Immature natural killer cell (primary cell): ENCODE measurements at regions not wholly inside any gene's neighbourhood (a gene's known extent, or its start where the extent isn't known, plus 50 kb on each side); places are given as distances from the start of the nearest gene placed in this dataset.

Experiments used
- DNase-seq, 3 donors: peaks; one replicate each; pipeline ENCODE4 v3.0.0; 2022; ENCODE audit warnings: mixed read lengths in 1 of 3
- H3K27ac Mint-ChIP-seq, 6 donors: one replicate each; pipeline ENCODE4 v1.8.0; 2020; ENCODE audit warnings: mixed read lengths in 6 of 6, mild to moderate bottlenecking in 5 of 6, inconsistent platforms in 4 of 6, moderate library complexity in 3 of 6
- H3K27me3 Mint-ChIP-seq, 3 donors: one replicate each; pipeline ENCODE4 v1.8.0; 2020 to 2021; ENCODE audit warnings: low read depth in 3 of 3, mild to moderate bottlenecking in 3 of 3, mixed read lengths in 3 of 3, moderate library complexity in 3 of 3, inconsistent platforms in 1 of 3
- H3K36me3 Mint-ChIP-seq, 3 donors: one replicate each; pipeline ENCODE4 v1.8.0; 2020; ENCODE audit warnings: mixed read lengths in 3 of 3, inconsistent platforms in 2 of 3, mild to moderate bottlenecking in 2 of 3
- H3K4me1 Mint-ChIP-seq, 2 donors: one replicate each; pipeline ENCODE4 v1.8.0; 2020; ENCODE audit warnings: inconsistent platforms in 2 of 2, mild to moderate bottlenecking in 2 of 2, mixed read lengths in 2 of 2, moderate library complexity in 1 of 2
- H3K4me3 Mint-ChIP-seq, 5 donors: one replicate each; pipeline ENCODE4 v1.8.0; 2020; ENCODE audit warnings: mild to moderate bottlenecking in 5 of 5, mixed read lengths in 5 of 5, inconsistent platforms in 3 of 5, moderate library complexity in 3 of 5
- H3K9me3 Mint-ChIP-seq, 6 donors: one replicate each; pipeline ENCODE4 v1.8.0; 2020; ENCODE audit warnings: mild to moderate bottlenecking in 6 of 6, mixed read lengths in 6 of 6, inconsistent platforms in 4 of 6, moderate library complexity in 3 of 6

DNA sequence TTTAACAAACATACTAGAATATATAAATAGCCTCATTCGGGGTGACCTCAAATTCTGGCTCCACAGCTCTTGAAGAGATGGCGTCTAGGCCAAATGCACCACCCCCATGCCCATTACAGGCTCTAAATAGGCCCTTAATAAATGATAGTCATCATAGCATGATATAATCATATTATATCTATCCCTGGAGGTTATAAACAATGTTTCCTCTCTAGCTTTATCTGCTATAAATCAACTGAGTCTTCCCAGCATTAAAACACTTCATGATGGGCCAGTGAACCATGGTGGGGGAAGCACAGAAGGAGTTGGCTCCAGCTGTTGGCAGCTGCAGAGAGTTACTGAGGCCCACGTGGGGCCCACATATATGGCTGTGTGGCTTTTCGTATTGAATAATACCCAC lies 214.9 kb upstream of the MPHOSPH6 start:
- H3K9me3 Mint-ChIP-seq, result peaks cover 0 to 1% (median 0%) of the 10 kb centered on the region in 6 donors
- no peak overlapping the region for H3K27ac Mint-ChIP-seq
- H3K4me1 Mint-ChIP-seq, result no peaks in the 10 kb centered on the region
- H3K27me3 Mint-ChIP-seq, result peaks cover 0 to 6% (median 2%) of the 10 kb centered on the region in 3 donors
- H3K4me3 Mint-ChIP-seq, result no peak overlapping the region
- no peaks in the 10 kb centered on the region for H3K36me3 Mint-ChIP-seq
- DNase-seq, result no peak

GRCh38 chr16:82384017-82384416 lies 214.0 kb upstream of the MPHOSPH6 start:
- H3K4me1 Mint-ChIP-seq, result no peaks in the 10 kb centered on the region
- H3K27ac Mint-ChIP-seq, result no peak overlapping the region
- no peak overlapping the region for H3K4me3 Mint-ChIP-seq

GRCh38 chr16:82382521-82382920 lies 212.5 kb upstream of the MPHOSPH6 start:
- H3K36me3 Mint-ChIP-seq, result no peaks in the 10 kb centered on the region
- H3K27ac Mint-ChIP-seq, result no peak overlapping the region
- peaks cover under 1 to 6% (median 5%) of the 10 kb centered on the region in 3 donors for H3K27me3 Mint-ChIP-seq
- H3K9me3 Mint-ChIP-seq, result peaks cover 0 to 1% (median 0%) of the 10 kb centered on the region in 6 donors
- no peak overlapping the region for H3K4me3 Mint-ChIP-seq
- DNase-seq, result no peak
- H3K4me1 Mint-ChIP-seq, result no peaks in the 10 kb centered on the region

More at GRCh38 chr16:82384017-82384416, 214.0 kb upstream of the MPHOSPH6 start:
- Mint-ChIP-seq H3K36me3 (no peaks in the 10 kb centered on the region), H3K9me3 (peaks cover 0 to 1% (median 0%) of the 10 kb centered on the region in 6 donors), H3K27me3 (peaks cover 0 to 6% (median 2%) of the 10 kb centered on the region in 3 donors)
- DNase-seq, result no peak

GRCh38 chr16:82379551-82379950 lies 209.5 kb upstream of the MPHOSPH6 start:
- Mint-ChIP-seq H3K27ac (no peak overlapping the region), H3K9me3 (peaks cover 0 to 1% (median 0%) of the 10 kb centered on the region in 6 donors), H3K36me3 (no peaks in the 10 kb centered on the region), H3K27me3 (peaks cover 2 to 7% (median 4%) of the 10 kb centered on the region in 3 donors), H3K4me1 (no peaks in the 10 kb centered on the region), H3K4me3 (no peak overlapping the region)
- DNase-seq, result no peak

DNA sequence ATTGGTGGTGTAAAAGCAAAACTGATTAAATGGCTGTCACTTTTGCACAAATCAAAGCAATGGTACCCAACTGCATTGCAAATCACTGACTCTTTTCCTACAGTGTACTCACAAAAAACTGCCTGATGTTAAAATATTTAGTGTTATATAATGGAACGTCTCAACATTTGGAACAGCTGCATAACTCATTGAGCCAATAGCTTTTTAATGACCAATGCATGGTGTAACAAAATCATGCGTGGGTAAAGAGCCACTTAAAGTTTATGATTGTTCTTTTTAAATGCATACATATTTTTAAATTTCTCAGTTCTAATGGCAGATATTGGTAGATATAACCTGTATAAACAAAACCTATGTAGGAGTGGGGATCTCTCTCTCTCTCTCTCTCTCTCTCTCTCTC lies 204.0 kb upstream of the MPHOSPH6 start:
- Mint-ChIP-seq H3K27me3 (peaks cover 2 to 7% (median 3%) of the 10 kb centered on the region in 3 donors), H3K4me1 (no peaks in the 10 kb centered on the region), H3K4me3 (no peak overlapping the region), H3K36me3 (no peaks in the 10 kb centered on the region), H3K9me3 (no peaks in the 10 kb centered on the region), H3K27ac (no peak overlapping the region)
- DNase-seq, result no peak

DNA sequence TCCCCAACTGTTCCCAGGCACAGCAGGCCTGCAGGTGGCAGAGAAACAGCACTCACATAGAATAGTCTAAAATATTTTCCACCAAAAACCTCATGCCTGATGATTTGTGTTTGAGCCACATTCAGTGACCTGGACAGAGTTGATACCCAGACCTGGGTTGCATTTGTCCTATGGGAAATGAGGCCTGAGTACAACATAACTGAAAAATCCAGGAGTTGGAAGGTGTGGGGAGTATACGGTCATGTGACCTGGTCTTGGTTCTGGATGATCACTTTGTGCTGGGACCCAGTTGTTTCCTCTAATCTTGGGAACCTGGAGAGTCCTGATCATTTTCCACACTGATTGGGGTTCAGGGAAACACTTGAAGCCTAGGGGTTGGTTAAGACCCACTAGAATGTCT lies 200.3 kb upstream of the MPHOSPH6 start:
- no peak overlapping the region for H3K4me3 Mint-ChIP-seq
- DNase-seq, result no peak
- H3K4me1 Mint-ChIP-seq, result peaks cover 0 to 2% of the 10 kb centered on the region in 2 donors
- no peaks in the 10 kb centered on the region for H3K36me3 Mint-ChIP-seq
- no peaks in the 10 kb centered on the region for H3K9me3 Mint-ChIP-seq
- peaks cover 0 to 5% (median 0%) of the 10 kb centered on the region in 3 donors for H3K27me3 Mint-ChIP-seq
- no peak overlapping the region for H3K27ac Mint-ChIP-seq

- Mint-ChIP-seq H3K4me3 (no peak overlapping the region), H3K36me3 (no peaks in the 10 kb centered on the region), H3K27me3 (peaks cover 0 to 5% (median 0%) of the 10 kb centered on the region in 3 donors), H3K27ac (peak overlapping the region in 1 of 6 donors; percentile 3), H3K9me3 (no peaks in the 10 kb centered on the region), H3K4me1 (peaks cover 0 to 2% of the 10 kb centered on the region in 2 donors)
- DNase-seq, result peak in 2 of 3 donors; percentile 2 to 29
These were observed 198.0 kb upstream of the MPHOSPH6 start for GRCh38 chr16:82368041-82368440.

- DNase-seq, result no peak
- no peak overlapping the region for H3K27ac Mint-ChIP-seq
- no peaks in the 10 kb centered on the region for H3K9me3 Mint-ChIP-seq
- H3K4me3 Mint-ChIP-seq, result no peak overlapping the region
- H3K4me1 Mint-ChIP-seq, result peaks cover 0 to 2% of the 10 kb centered on the region in 2 donors
- H3K27me3 Mint-ChIP-seq, result peaks cover 0 to 5% (median 2%) of the 10 kb centered on the region in 3 donors
- no peaks in the 10 kb centered on the region for H3K36me3 Mint-ChIP-seq
These were observed 196.4 kb upstream of the MPHOSPH6 start for GRCh38 chr16:82366462-82366861.

DNA sequence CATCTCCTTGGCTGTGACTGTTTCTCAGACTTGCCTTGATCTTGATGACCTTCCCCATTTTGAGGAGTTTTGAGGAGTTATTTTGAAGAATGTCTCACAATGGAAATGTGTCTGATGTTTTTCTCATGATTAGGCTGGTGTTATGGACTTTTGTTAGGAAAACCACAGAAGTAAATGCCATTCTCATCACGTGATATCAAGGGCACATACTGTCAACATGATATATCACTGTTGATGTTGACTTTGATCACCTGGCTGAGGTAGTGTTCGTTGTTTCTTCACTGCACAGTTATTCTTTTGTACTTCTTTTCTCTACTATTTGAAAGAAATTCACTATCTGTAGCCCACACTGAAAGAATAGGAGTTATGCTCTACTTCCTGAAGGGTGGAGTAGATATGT lies 194.7 kb upstream of the MPHOSPH6 start:
- no peak for DNase-seq
- H3K4me1 Mint-ChIP-seq, result peaks cover 0 to 2% of the 10 kb centered on the region in 2 donors
- no peak overlapping the region for H3K4me3 Mint-ChIP-seq
- no peak overlapping the region for H3K27ac Mint-ChIP-seq
- peaks cover 0 to 5% (median 2%) of the 10 kb centered on the region in 3 donors for H3K27me3 Mint-ChIP-seq
- no peaks in the 10 kb centered on the region for H3K9me3 Mint-ChIP-seq
- H3K36me3 Mint-ChIP-seq, result no peaks in the 10 kb centered on the region

DNA sequence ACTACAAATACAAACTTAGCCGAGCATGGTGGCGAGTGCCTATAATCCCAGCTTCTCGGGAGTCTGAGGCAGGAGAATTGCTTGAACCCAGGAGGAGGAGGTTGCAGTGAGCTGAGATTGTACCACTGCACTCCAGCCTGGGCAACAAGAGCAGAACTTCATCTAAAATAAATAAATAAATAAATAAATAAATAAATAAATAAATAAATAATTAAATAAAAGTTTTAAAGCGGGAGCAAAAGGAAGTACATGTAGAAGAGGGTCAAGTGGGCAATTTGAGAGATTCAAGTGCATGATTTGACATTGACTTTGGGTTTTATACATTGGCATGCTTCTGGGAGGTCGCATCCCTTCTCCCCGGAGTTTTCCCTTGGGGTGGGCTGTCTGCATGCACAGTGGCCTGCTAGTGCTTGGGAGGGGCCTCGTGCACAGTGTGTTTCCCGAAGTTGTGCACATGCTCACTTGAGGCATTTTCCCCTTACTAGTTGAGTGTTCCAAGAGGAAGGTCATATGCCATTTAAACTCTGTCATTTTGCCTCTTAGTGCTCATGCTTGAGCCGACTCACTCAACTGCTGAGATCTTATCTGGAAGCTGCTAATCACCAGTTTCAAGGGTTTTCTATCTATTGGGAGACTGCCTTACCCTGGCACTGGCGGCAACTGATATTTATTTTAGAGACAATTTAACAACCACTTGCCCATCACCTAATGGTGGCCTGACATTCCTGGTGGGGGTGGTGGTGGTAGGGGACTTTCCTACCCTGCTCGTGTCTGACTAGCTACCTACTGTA lies 193.2 kb upstream of the MPHOSPH6 start:
- Mint-ChIP-seq H3K36me3 (no peaks in the 10 kb centered on the region), H3K4me1 (peaks cover 0 to 2% of the 10 kb centered on the region in 2 donors), H3K27ac (no peak overlapping the region), H3K9me3 (no peaks in the 10 kb centered on the region), H3K27me3 (peaks cover 0 to 2% (median 2%) of the 10 kb centered on the region in 3 donors), H3K4me3 (no peak overlapping the region)
- no peak for DNase-seq

GRCh38 chr16:82361885-82362284 lies 191.9 kb upstream of the MPHOSPH6 start:
- no peak overlapping the region for H3K4me3 Mint-ChIP-seq
- no peak overlapping the region for H3K27ac Mint-ChIP-seq
- H3K36me3 Mint-ChIP-seq, result no peaks in the 10 kb centered on the region
- no peaks in the 10 kb centered on the region for H3K9me3 Mint-ChIP-seq
- no peak for DNase-seq
- peaks cover 0 to 2% (median 2%) of the 10 kb centered on the region in 3 donors for H3K27me3 Mint-ChIP-seq
- no peaks in the 10 kb centered on the region for H3K4me1 Mint-ChIP-seq

- Mint-ChIP-seq H3K36me3 (no peaks in the 10 kb centered on the region), H3K4me1 (no peaks in the 10 kb centered on the region), H3K27ac (no peak overlapping the region), H3K27me3 (peaks cover 0 to 2% (median under 1%) of the 10 kb centered on the region in 3 donors), H3K9me3 (no peaks in the 10 kb centered on the region), H3K4me3 (no peak overlapping the region)
- DNase-seq, result no peak
These were observed 190.2 kb upstream of the MPHOSPH6 start for GRCh38 chr16:82360024-82360783.

- Mint-ChIP-seq H3K27ac (no peak overlapping the region), H3K4me1 (no peaks in the 10 kb centered on the region), H3K9me3 (no peaks in the 10 kb centered on the region), H3K27me3 (peaks cover 0 to 2% (median 1%) of the 10 kb centered on the region in 3 donors), H3K4me3 (no peak overlapping the region), H3K36me3 (no peaks in the 10 kb centered on the region)
- DNase-seq, result no peak
These were observed 188.7 kb upstream of the MPHOSPH6 start for GRCh38 chr16:82358606-82359221.

DNA sequence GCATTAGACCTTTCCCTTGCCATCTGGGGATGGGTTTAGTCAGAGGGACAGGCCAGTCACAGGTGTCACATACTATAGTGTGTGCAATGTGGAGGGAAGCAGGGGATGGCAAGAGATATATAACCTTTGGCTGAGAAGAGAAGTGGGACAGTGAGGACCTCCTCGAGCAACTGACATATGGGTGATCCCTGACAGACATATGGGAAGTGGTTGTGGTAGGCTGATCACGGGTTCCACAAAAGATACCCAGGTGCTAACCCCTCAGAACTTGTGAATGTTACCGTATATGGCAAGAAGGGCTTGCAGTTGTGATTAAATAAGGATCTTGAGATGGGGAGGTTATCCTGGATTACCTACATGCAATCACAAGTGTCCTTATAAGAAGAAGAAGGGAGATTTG lies 188.1 kb upstream of the MPHOSPH6 start:
- H3K9me3 Mint-ChIP-seq, result no peaks in the 10 kb centered on the region
- no peak for DNase-seq
- peaks cover 0 to 2% (median 1%) of the 10 kb centered on the region in 3 donors for H3K27me3 Mint-ChIP-seq
- no peak overlapping the region for H3K27ac Mint-ChIP-seq
- no peaks in the 10 kb centered on the region for H3K4me1 Mint-ChIP-seq
- H3K36me3 Mint-ChIP-seq, result no peaks in the 10 kb centered on the region
- H3K4me3 Mint-ChIP-seq, result no peak overlapping the region
